GM10248 (cell line): ENCODE measurements at regions not wholly inside any gene's neighbourhood (a gene's known extent, or its start where the extent isn't known, plus 50 kb on each side); places are given as distances from the start of the nearest gene placed in this dataset.

Experiments
- CTCF ChIA-PET: fragments of 300-600 bp; sonication (Branson Sonifier 250); formaldehyde crosslinking; extraction: SDS; loops from one replicate; lab custom pipeline; 2021; ENCODE audit warnings: antibody characterized with exemption; lab: Yijun Ruan, JAX
- POLR2A ChIA-PET: fragments of 350-650 bp; sonication (Branson Sonifier 250); formaldehyde crosslinking; extraction: SDS; loops from one replicate; lab custom pipeline; 2020; ENCODE audit warnings: antibody characterized with exemption; lab: Yijun Ruan, JAX
- DNase-seq: peaks from one replicate; pipeline ENCODE4 v3.0.0; 2012; ENCODE audit errors: extremely low spot score
- CTCF ChIP-seq: IDR thresholded peaks from 2 replicates; pipeline ENCODE4 v1.5.1; 2012; ENCODE audit warnings: mild to moderate bottlenecking, low read depth; ENCODE audit errors: extremely low read depth, missing control alignments, control extremely low read depth

GRCh38 chr22:48432781-48433518 is 1394.7 kb downstream of the BRD1 start:
- DNase-seq: no peak
- TF ChIP-seq CTCF: no peak
- CTCF ChIA-PET: no interaction called here
- POLR2A ChIA-PET: no interaction called here

GRCh38 chr22:48431536-48432315 is 1395.9 kb downstream of the BRD1 start:
- ChIA-PET POLR2A (no interaction called here), CTCF (no interaction called here)
- no peak for TF ChIP-seq CTCF
- no peak for DNase-seq

GRCh38 chr22:48431014-48431413 is 1396.7 kb downstream of the BRD1 start:
- ChIA-PET CTCF (no interaction called here), POLR2A (no interaction called here)
- no peak for TF ChIP-seq CTCF
- no peak for DNase-seq

- no peak for TF ChIP-seq CTCF
- no peak for DNase-seq
- ChIA-PET POLR2A (no interaction called here), CTCF (no interaction called here)
These were observed 1398.1 kb downstream of the BRD1 start for GRCh38 chr22:48429446-48430020.

- POLR2A ChIA-PET: no interaction called here
- DNase-seq: no peak
- CTCF ChIA-PET: no interaction called here
- TF ChIP-seq CTCF: no peak
These were observed 1398.9 kb downstream of the BRD1 start for GRCh38 chr22:48428631-48429371.

GRCh38 chr22:48427731-48428211 is 1399.9 kb downstream of the BRD1 start:
- CTCF ChIA-PET: no interaction called here
- POLR2A ChIA-PET: no interaction called here
- no peak for TF ChIP-seq CTCF
- no peak for DNase-seq
